NCI-H2227 (cell line): ENCODE measurements at regions not wholly inside any gene's neighbourhood (a gene's known extent, or its start where the extent isn't known, plus 50 kb on each side); places are given as distances from the start of the nearest gene placed in this dataset.
"Not testable (repeated sequence)": the region's sequence is repeated elsewhere in the genome, so short reads cannot be mapped to it uniquely, and the experiment has no call there.

Experiments
- DNase-seq: peaks from one replicate; lab custom pipeline; 2025; ENCODE audit not compliant: unreplicated experiment; lab: John Stamatoyannopoulos, UW

GRCh38 chr1:219731771-219732170 lies 118.9 kb upstream of the ZC3H11B start:
- DNase-seq: no peak

GRCh38 chr1:219726480-219727272 lies 113.8 kb upstream of the ZC3H11B start:
- DNase-seq: no peak

GRCh38 chr1:219724440-219724839 lies 111.5 kb upstream of the ZC3H11B start:
- DNase-seq: no peak

- no peak for DNase-seq
These were observed 104.6 kb upstream of the ZC3H11B start for GRCh38 chr1:219717536-219717935.

- DNase-seq: no peak
These were observed 103.8 kb upstream of the ZC3H11B start for GRCh38 chr1:219716611-219717114.

- no peak for DNase-seq
These were observed 101.1 kb upstream of the ZC3H11B start for GRCh38 chr1:219713981-219714381.

- DNase-seq: no peak
These were observed 99.6 kb upstream of the ZC3H11B start for GRCh38 chr1:219712506-219712905.

GRCh38 chr1:219710529-219711194 lies 97.8 kb upstream of the ZC3H11B start:
- DNase-seq: no peak

GRCh38 chr1:219708919-219709543 lies 96.1 kb upstream of the ZC3H11B start:
- no peak for DNase-seq

GRCh38 chr1:219707885-219708284 lies 95.0 kb upstream of the ZC3H11B start:
- not testable (repeated sequence) for DNase-seq

- DNase-seq: not testable (repeated sequence)
These were observed 91.4 kb upstream of the ZC3H11B start for GRCh38 chr1:219704331-219704730.

GRCh38 chr1:219703368-219703639 lies 90.4 kb upstream of the ZC3H11B start:
- no peak for DNase-seq

- no peak for DNase-seq
These were observed 88.6 kb upstream of the ZC3H11B start for GRCh38 chr1:219701476-219701875.

GRCh38 chr1:219699870-219700269 lies 87.0 kb upstream of the ZC3H11B start:
- DNase-seq: no peak

GRCh38 chr1:219697682-219698081 lies 84.8 kb upstream of the ZC3H11B start:
- DNase-seq: no peak

- DNase-seq: no peak
These were observed 80.1 kb upstream of the ZC3H11B start for GRCh38 chr1:219692981-219693380.

GRCh38 chr1:219689774-219690173 lies 76.9 kb upstream of the ZC3H11B start:
- DNase-seq: no peak

- DNase-seq: no peak
These were observed 74.9 kb upstream of the ZC3H11B start for GRCh38 chr1:219687779-219688178.

GRCh38 chr1:219686171-219686570 lies 73.3 kb upstream of the ZC3H11B start:
- no peak for DNase-seq

- no peak for DNase-seq
These were observed 69.9 kb upstream of the ZC3H11B start for GRCh38 chr1:219682788-219683187.

GRCh38 chr1:219681876-219682275 lies 69.0 kb upstream of the ZC3H11B start:
- DNase-seq: no peak
